SK-N-SH treated with all-trans-retinoic acid at 6 μM for 48 hours (cell line): ENCODE measurements at regions not wholly inside any gene's neighbourhood (a gene's known extent, or its start where the extent isn't known, plus 50 kb on each side); places are given as distances from the start of the nearest gene placed in this dataset.

Experiments used
- ATAC-seq: fragments of 200-7000 bp; cut with Tn5 transposase; 3 replicates; pipeline ENCODE4 v1.9.1; 2020; ENCODE audit warnings: mild to moderate bottlenecking, moderate library complexity
- BACH2 ChIP-seq: fragments of 250-450 bp; sonication (Bioruptor Pico); IDR thresholded peaks from 2 replicates; pipeline ENCODE4 v1.9.0; 2021; ENCODE audit warnings: mild to moderate bottlenecking, borderline replicate concordance
- CSDC2 ChIP-seq: fragments of 250-450 bp; sonication (Bioruptor Pico); IDR thresholded peaks from 2 replicates; pipeline ENCODE4 v1.5.0; 2020; ENCODE audit warnings: mild to moderate bottlenecking, moderate library complexity
- ESRRG ChIP-seq: fragments of 250-450 bp; sonication (Bioruptor Pico); IDR thresholded peaks from 2 replicates; pipeline ENCODE4 v1.6.1; 2021; ENCODE audit warnings: mild to moderate bottlenecking
- GLIS3 ChIP-seq: fragments of 250-450 bp; sonication (Bioruptor Pico); IDR thresholded peaks from 2 replicates; pipeline ENCODE4 v1.5.0; 2020; ENCODE audit warnings: mild to moderate bottlenecking, moderate library complexity
- ISL1 ChIP-seq: fragments of 250-450 bp; sonication (Bioruptor Pico); IDR thresholded peaks from 2 replicates; pipeline ENCODE4 v2.1.2; 2022; ENCODE audit warnings: mild to moderate bottlenecking, moderate library complexity
- OSR1 ChIP-seq: fragments of 250-450 bp; sonication (Bioruptor Pico); IDR thresholded peaks from 2 replicates; pipeline ENCODE4 v1.8.0; 2022; ENCODE audit warnings: moderate library complexity, mild to moderate bottlenecking, inconsistent platforms
- PPARA ChIP-seq: fragments of 250-450 bp; sonication (Bioruptor Pico); IDR thresholded peaks from 2 replicates; pipeline ENCODE4 v1.5.0; 2020; ENCODE audit warnings: mild to moderate bottlenecking, borderline replicate concordance
- RARB ChIP-seq: fragments of 250-450 bp; sonication (Bioruptor Pico); IDR thresholded peaks from 2 replicates; pipeline ENCODE4 v1.8.0; 2021; ENCODE audit warnings: mild to moderate bottlenecking, moderate library complexity
- SNAI2 ChIP-seq: fragments of 250-450 bp; sonication (Bioruptor Pico); IDR thresholded peaks from 2 replicates; pipeline ENCODE4 v1.5.0; 2020; ENCODE audit warnings: mild to moderate bottlenecking, moderate library complexity
- TCF4 ChIP-seq: fragments of 250-450 bp; sonication (Bioruptor Pico); IDR thresholded peaks from 2 replicates; pipeline ENCODE4 v1.8.0; 2021; ENCODE audit warnings: mild to moderate bottlenecking, moderate library complexity, borderline replicate concordance
- TOX ChIP-seq: fragments of 250-450 bp; sonication (Bioruptor Pico); IDR thresholded peaks from 2 replicates; pipeline ENCODE4 v1.8.0; 2021; ENCODE audit warnings: mild to moderate bottlenecking, moderate library complexity, borderline replicate concordance
- ZFP3 ChIP-seq: fragments of 250-450 bp; sonication (Bioruptor Pico); IDR thresholded peaks from 2 replicates; pipeline ENCODE4 v1.5.0; 2020; ENCODE audit warnings: mild to moderate bottlenecking, moderate library complexity
- ZFP30 ChIP-seq: fragments of 450-650 bp; formaldehyde crosslinking; IDR thresholded peaks from 2 replicates; pipeline ENCODE4 v1.5.0; 2022; ENCODE audit warnings: mild to moderate bottlenecking, moderate library complexity
- ZNF8 ChIP-seq: fragments of 450-650 bp; formaldehyde crosslinking; IDR thresholded peaks from 2 replicates; pipeline ENCODE4 v1.5.0; 2020; ENCODE audit warnings: mild to moderate bottlenecking, moderate library complexity
- TF ChIP-seq, protein P1 (sequence below): fragments of 250-450 bp; sonication (Bioruptor Pico); IDR thresholded peaks from 2 replicates; pipeline ENCODE4 v1.5.1; 2021; ENCODE audit warnings: mild to moderate bottlenecking, moderate library complexity
- TF ChIP-seq, protein P2 (sequence below): fragments of 250-450 bp; sonication (Bioruptor Pico); IDR thresholded peaks from 2 replicates; pipeline ENCODE4 v1.5.1; 2020; ENCODE audit warnings: low read depth, mild to moderate bottlenecking, moderate library complexity
- TF ChIP-seq, protein P3 (sequence below): fragments of 250-450 bp; sonication (Bioruptor Pico); IDR thresholded peaks from 2 replicates; pipeline ENCODE4 v1.8.0; 2020; ENCODE audit warnings: mild to moderate bottlenecking, moderate library complexity, borderline replicate concordance
- TF ChIP-seq, protein P4 (sequence below): fragments of 250-450 bp; sonication (Bioruptor Pico); IDR thresholded peaks from 2 replicates; pipeline ENCODE4 v1.8.0; 2021; ENCODE audit warnings: low read depth, mild to moderate bottlenecking, moderate library complexity, borderline replicate concordance
- TF ChIP-seq, protein P5 (sequence below): fragments of 250-450 bp; sonication (Bioruptor Pico); IDR thresholded peaks from 2 replicates; pipeline ENCODE4 v1.5.0; 2020; ENCODE audit warnings: mild to moderate bottlenecking, moderate library complexity

DNA sequence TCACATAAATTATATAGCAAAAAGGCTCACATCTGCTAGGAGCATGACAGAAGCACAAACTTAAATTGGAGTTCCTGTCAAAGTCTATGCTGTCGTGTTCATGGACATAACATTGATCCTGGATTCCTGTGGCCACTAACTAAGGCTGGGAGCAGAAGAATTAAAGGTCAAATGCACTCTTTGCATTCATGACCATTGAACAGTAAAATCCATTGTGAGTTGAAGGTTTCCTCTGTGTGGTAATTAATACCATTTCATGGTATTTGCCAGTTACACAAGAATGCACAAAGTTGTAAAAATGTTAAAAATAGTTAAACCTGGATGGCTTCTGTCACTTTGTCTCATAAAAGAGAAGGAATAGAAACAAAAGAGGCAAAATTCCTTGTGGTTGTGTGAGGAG, 242.6 kb downstream of the NPR3 start (continued):
- TF ChIP-seq, protein P1, sequence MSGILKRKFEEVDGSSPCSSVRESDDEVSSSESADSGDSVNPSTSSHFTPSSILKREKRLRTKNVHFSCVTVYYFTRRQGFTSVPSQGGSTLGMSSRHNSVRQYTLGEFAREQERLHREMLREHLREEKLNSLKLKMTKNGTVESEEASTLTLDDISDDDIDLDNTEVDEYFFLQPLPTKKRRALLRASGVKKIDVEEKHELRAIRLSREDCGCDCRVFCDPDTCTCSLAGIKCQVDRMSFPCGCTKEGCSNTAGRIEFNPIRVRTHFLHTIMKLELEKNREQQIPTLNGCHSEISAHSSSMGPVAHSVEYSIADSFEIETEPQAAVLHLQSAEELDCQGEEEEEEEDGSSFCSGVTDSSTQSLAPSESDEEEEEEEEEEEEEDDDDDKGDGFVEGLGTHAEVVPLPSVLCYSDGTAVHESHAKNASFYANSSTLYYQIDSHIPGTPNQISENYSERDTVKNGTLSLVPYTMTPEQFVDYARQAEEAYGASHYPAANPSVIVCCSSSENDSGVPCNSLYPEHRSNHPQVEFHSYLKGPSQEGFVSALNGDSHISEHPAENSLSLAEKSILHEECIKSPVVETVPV (CRISPR knock-in tag): no peak
- TF ChIP-seq, protein P2, sequence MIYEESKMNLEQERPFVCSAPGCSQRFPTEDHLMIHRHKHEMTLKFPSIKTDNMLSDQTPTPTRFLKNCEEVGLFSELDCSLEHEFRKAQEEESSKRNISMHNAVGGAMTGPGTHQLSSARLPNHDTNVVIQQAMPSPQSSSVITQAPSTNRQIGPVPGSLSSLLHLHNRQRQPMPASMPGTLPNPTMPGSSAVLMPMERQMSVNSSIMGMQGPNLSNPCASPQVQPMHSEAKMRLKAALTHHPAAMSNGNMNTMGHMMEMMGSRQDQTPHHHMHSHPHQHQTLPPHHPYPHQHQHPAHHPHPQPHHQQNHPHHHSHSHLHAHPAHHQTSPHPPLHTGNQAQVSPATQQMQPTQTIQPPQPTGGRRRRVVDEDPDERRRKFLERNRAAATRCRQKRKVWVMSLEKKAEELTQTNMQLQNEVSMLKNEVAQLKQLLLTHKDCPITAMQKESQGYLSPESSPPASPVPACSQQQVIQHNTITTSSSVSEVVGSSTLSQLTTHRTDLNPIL: no peak
- no peak for TF ChIP-seq TOX (CRISPR knock-in tag)
- no peak for TF ChIP-seq OSR1 (CRISPR knock-in tag)

DNA sequence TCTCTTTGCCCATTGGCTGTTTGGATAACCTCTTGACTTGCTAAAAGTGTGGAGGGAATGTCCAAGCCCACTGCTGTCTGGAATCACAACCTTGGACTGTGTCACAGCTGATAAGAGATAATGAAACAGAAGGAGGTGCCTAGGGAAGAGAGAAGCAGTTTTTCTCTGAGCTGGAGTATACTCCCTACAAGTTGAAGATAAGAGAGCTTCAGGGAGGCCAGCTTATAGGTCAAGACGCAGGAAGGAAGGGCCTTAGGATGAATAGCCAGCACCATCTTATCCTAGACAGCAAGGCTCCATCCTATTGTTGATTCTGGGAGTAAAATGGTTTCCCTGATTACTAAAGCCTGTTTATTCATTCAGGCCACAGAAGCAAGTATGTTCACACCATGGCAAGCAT, 244.7 kb downstream of the NPR3 start:
- TF ChIP-seq, protein P2: no peak
- TF ChIP-seq ZFP3 (CRISPR knock-in tag) (no peak), RARB (no peak), GLIS3 (no peak), BACH2 (no peak), ESRRG (CRISPR knock-in tag) (no peak), TOX (CRISPR knock-in tag) (no peak), PPARA (CRISPR knock-in tag) (no peak), TCF4 (CRISPR knock-in tag) (no peak), ZFP30 (CRISPR knock-in tag) (no peak), ZNF8 (CRISPR knock-in tag) (no peak), SNAI2 (CRISPR knock-in tag) (no peak), ISL1 (no peak), CSDC2 (no peak)
- TF ChIP-seq, protein P3, sequence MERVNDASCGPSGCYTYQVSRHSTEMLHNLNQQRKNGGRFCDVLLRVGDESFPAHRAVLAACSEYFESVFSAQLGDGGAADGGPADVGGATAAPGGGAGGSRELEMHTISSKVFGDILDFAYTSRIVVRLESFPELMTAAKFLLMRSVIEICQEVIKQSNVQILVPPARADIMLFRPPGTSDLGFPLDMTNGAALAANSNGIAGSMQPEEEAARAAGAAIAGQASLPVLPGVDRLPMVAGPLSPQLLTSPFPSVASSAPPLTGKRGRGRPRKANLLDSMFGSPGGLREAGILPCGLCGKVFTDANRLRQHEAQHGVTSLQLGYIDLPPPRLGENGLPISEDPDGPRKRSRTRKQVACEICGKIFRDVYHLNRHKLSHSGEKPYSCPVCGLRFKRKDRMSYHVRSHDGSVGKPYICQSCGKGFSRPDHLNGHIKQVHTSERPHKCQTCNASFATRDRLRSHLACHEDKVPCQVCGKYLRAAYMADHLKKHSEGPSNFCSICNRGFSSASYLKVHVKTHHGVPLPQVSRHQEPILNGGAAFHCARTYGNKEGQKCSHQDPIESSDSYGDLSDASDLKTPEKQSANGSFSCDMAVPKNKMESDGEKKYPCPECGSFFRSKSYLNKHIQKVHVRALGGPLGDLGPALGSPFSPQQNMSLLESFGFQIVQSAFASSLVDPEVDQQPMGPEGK (CRISPR knock-in tag): no peak
- TF ChIP-seq, protein P4, sequence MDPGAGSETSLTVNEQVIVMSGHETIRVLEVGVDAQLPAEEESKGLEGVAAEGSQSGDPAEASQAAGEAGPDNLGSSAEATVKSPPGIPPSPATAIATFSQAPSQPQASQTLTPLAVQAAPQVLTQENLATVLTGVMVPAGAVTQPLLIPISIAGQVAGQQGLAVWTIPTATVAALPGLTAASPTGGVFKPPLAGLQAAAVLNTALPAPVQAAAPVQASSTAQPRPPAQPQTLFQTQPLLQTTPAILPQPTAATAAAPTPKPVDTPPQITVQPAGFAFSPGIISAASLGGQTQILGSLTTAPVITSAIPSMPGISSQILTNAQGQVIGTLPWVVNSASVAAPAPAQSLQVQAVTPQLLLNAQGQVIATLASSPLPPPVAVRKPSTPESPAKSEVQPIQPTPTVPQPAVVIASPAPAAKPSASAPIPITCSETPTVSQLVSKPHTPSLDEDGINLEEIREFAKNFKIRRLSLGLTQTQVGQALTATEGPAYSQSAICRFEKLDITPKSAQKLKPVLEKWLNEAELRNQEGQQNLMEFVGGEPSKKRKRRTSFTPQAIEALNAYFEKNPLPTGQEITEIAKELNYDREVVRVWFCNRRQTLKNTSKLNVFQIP (CRISPR knock-in tag): no peak
- TF ChIP-seq, protein P5, sequence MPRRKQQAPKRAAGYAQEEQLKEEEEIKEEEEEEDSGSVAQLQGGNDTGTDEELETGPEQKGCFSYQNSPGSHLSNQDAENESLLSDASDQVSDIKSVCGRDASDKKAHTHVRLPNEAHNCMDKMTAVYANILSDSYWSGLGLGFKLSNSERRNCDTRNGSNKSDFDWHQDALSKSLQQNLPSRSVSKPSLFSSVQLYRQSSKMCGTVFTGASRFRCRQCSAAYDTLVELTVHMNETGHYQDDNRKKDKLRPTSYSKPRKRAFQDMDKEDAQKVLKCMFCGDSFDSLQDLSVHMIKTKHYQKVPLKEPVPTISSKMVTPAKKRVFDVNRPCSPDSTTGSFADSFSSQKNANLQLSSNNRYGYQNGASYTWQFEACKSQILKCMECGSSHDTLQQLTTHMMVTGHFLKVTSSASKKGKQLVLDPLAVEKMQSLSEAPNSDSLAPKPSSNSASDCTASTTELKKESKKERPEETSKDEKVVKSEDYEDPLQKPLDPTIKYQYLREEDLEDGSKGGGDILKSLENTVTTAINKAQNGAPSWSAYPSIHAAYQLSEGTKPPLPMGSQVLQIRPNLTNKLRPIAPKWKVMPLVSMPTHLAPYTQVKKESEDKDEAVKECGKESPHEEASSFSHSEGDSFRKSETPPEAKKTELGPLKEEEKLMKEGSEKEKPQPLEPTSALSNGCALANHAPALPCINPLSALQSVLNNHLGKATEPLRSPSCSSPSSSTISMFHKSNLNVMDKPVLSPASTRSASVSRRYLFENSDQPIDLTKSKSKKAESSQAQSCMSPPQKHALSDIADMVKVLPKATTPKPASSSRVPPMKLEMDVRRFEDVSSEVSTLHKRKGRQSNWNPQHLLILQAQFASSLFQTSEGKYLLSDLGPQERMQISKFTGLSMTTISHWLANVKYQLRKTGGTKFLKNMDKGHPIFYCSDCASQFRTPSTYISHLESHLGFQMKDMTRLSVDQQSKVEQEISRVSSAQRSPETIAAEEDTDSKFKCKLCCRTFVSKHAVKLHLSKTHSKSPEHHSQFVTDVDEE: no peak
- TF ChIP-seq, protein P1 (CRISPR knock-in tag): no peak
- TF ChIP-seq, all 23 proteins: peak for 0
- no peak for ATAC-seq
